Panc1 (cell line): ENCODE measurements at regions not wholly inside any gene's neighbourhood (a gene's known extent, or its start where the extent isn't known, plus 50 kb on each side); places are given as distances from the start of the nearest gene placed in this dataset.

Experiments used
- ATAC-seq: fragments of 200-7000 bp; cut with Tn5 transposase; 2 replicates; pipeline ENCODE4 v1.9.1; 2020; ENCODE audit warnings: mild to moderate bottlenecking, moderate library complexity
- BruUV-seq: library from RNA; stranded (reverse); fragments of 400-500 nt; replicated peaks from 2 replicates; lab custom pipeline; 2021; lab: Mats Ljungman, UMichigan
- CTCF ChIA-PET: fragments of 300-600 bp; sonication (Branson Sonifier 250); formaldehyde crosslinking; loops from one replicate; lab custom pipeline; 2022; ENCODE audit warnings: antibody characterized with exemption; lab: Charles Lee
- POLR2A ChIA-PET: fragments of 300-600 bp; sonication (Branson Sonifier 250); formaldehyde crosslinking; loops from one replicate; lab custom pipeline; 2022; ENCODE audit warnings: antibody characterized with exemption; lab: Charles Lee
- DNase-seq: peaks from one replicate; pipeline ENCODE4 v3.0.0-alpha.2; 2010; ENCODE audit warnings: low read depth, low spot score
- H3K27ac ChIP-seq: 2 replicates; pipeline ENCODE4 v1.5.1; 2011; ENCODE audit warnings: mild to moderate bottlenecking, low read length, inconsistent platforms
- H3K27me3 ChIP-seq: fragments of 200-500 bp; sonication (Bioruptor generic); 2 replicates; pipeline ENCODE4 v1.6.0; 2014; ENCODE audit warnings: low read length, inconsistent platforms; ENCODE audit not compliant: control insufficient read depth, insufficient read depth
- H3K36me3 ChIP-seq: fragments of 200-500 bp; sonication (Bioruptor generic); 2 replicates; pipeline ENCODE4 v1.5.1; 2014; ENCODE audit warnings: inconsistent platforms, mild to moderate bottlenecking, low read length, moderate library complexity; ENCODE audit not compliant: control insufficient read depth, insufficient read depth
- H3K4me1 ChIP-seq: 2 replicates; pipeline ENCODE4 v1.5.1; 2011; ENCODE audit warnings: inconsistent platforms, mild to moderate bottlenecking, low read length, moderate library complexity; ENCODE audit not compliant: control insufficient read depth, insufficient read depth
- H3K4me3 ChIP-seq, 2 experiments: 2 replicates each; pipeline ENCODE4 v1.5.1; 2011 to 2012; ENCODE audit warnings: low read depth in 2 of 2, low read length in 2 of 2, mild to moderate bottlenecking in 2 of 2, inconsistent platforms in 1 of 2, moderate library complexity in 1 of 2
- H3K9me3 ChIP-seq: fragments of 200-500 bp; sonication (Bioruptor generic); 2 replicates; pipeline ENCODE4 v1.5.1; 2014; ENCODE audit warnings: low read depth, mild to moderate bottlenecking, inconsistent platforms, low read length, moderate library complexity; ENCODE audit not compliant: control insufficient read depth, insufficient read depth
- POLR2AphosphoS5 ChIP-seq: IDR thresholded peaks from 2 replicates; pipeline ENCODE4 v1.6.1; 2012; ENCODE audit warnings: mild to moderate bottlenecking, low read depth, low read length, moderate library complexity
- REST ChIP-seq, 2 experiments: IDR thresholded peaks; 2 replicates each; pipeline ENCODE4 v1.6.1; 2011 to 2012; ENCODE audit warnings: low read depth in 2 of 2, control low read depth in 1 of 2, low read length in 1 of 2, mild to moderate bottlenecking in 1 of 2, moderate library complexity in 1 of 2; ENCODE audit not compliant: insufficient read depth in 1 of 2
- SIN3A ChIP-seq: IDR thresholded peaks from 2 replicates; pipeline ENCODE4 v1.6.1; 2012; ENCODE audit warnings: low read depth, mild to moderate bottlenecking, low read length, moderate library complexity, borderline replicate concordance; ENCODE audit not compliant: insufficient read depth
- TCF7L2 ChIP-seq: IDR thresholded peaks from 2 replicates; pipeline ENCODE4 v1.6.1; 2011; ENCODE audit warnings: mild to moderate bottlenecking, low read depth, low read length, inconsistent platforms
- in situ Hi-C: cut with HindIII; loops from 2 replicates; pipeline ENCODE4 v1.10.0; 2016; ENCODE audit warnings: low sequenced_read_pairs, low pct_unique_long_range_greater_than_20kb
- intact Hi-C: fragments of 100-400 bp; cut with micrococcal nuclease; formaldehyde crosslinking; loops from one replicate; pipeline ENCODE4 v1.10.0; 2022; ENCODE audit not compliant: unreplicated experiment
- TF ChIP-seq, protein P1 (sequence below): fragments of 450-650 bp; IDR thresholded peaks from 2 replicates; pipeline ENCODE4 v1.5.1; 2017; ENCODE audit warnings: mild to moderate bottlenecking

DNA sequence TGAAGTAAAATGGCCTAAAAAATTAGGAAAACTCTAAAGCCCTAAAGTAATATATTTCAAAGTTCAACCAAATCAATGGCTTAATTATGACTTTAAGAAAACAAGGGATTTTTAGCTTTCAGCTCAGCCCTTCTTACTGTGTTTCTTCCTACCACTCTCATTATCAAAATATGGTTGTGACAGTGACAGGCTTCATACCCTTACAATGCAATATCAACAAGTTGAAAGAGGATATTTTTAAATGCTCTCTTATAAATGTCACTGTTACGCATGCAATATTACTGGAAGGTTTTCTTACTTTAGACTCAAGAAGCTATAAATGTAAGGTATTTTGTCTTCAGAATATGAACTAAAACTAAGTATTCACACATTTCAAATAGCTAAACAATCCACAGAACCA, 1225.7 kb upstream of the MIR17HG start:
- no TSS peak for BruUV-seq
- H3K27ac ChIP-seq, result no peak overlapping the region
- TF ChIP-seq TCF7L2 (no peak), POLR2AphosphoS5 (no peak), REST (IDR thresholded peaks at IDR 0.05; ENCODE audit: insufficient read depth in 1 of 2, low read depth in 2 of 2, low read length in 1 of 2) (no peak), SIN3A (no peak)
- TF ChIP-seq, protein P1, sequence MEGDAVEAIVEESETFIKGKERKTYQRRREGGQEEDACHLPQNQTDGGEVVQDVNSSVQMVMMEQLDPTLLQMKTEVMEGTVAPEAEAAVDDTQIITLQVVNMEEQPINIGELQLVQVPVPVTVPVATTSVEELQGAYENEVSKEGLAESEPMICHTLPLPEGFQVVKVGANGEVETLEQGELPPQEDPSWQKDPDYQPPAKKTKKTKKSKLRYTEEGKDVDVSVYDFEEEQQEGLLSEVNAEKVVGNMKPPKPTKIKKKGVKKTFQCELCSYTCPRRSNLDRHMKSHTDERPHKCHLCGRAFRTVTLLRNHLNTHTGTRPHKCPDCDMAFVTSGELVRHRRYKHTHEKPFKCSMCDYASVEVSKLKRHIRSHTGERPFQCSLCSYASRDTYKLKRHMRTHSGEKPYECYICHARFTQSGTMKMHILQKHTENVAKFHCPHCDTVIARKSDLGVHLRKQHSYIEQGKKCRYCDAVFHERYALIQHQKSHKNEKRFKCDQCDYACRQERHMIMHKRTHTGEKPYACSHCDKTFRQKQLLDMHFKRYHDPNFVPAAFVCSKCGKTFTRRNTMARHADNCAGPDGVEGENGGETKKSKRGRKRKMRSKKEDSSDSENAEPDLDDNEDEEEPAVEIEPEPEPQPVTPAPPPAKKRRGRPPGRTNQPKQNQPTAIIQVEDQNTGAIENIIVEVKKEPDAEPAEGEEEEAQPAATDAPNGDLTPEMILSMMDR, result no peak
- intact Hi-C loops (no loop called here), in situ Hi-C loops (no loop called here)
- no peaks in the 10 kb centered on the region for H3K27me3 ChIP-seq
- no peak for ATAC-seq
- DNase-seq, result no peak
- ChIA-PET POLR2A (interaction anchor here (0.5 kb wide), 1 partner anchor 389 kb away, joined by 3 read pairs; no protein-coding TSS in a partner anchor), CTCF (no interaction called here)
- no peak overlapping the region for H3K4me3 ChIP-seq
- no peaks in the 10 kb centered on the region for H3K4me1 ChIP-seq
- H3K9me3 ChIP-seq, result no peaks in the 10 kb centered on the region
- no peaks in the 10 kb centered on the region for H3K36me3 ChIP-seq

GRCh38 chr13:90122531-90122930, 1225.0 kb upstream of the MIR17HG start:
- no TSS peak for BruUV-seq
- DNase-seq (no peak), ATAC-seq (no peak)
- H3K9me3 ChIP-seq, result no peaks in the 10 kb centered on the region
- TF ChIP-seq, protein P1, result no peak
- no peak for TF ChIP-seq POLR2AphosphoS5
- H3K27ac ChIP-seq, result no peak overlapping the region
- no peak overlapping the region for H3K4me3 ChIP-seq
- no peaks in the 10 kb centered on the region for H3K27me3 ChIP-seq
- H3K4me1 ChIP-seq, result no peaks in the 10 kb centered on the region
- H3K36me3 ChIP-seq, result no peaks in the 10 kb centered on the region
- POLR2A ChIA-PET, result no interaction called here
- in situ Hi-C loops, result no loop called here
- CTCF ChIA-PET, result no interaction called here
- intact Hi-C loops, result no loop called here
